LNCAP (cell line): ENCODE measurements at regions not wholly inside any gene's neighbourhood (a gene's known extent, or its start where the extent isn't known, plus 50 kb on each side); places are given as distances from the start of the nearest gene placed in this dataset.

Experiments
- TF ChIP-seq, protein P1 (sequence below): fragments of 450-650 bp; IDR thresholded peaks from 2 replicates; pipeline ENCODE4 v1.5.1; 2017; ENCODE audit warnings: mild to moderate bottlenecking

DNA sequence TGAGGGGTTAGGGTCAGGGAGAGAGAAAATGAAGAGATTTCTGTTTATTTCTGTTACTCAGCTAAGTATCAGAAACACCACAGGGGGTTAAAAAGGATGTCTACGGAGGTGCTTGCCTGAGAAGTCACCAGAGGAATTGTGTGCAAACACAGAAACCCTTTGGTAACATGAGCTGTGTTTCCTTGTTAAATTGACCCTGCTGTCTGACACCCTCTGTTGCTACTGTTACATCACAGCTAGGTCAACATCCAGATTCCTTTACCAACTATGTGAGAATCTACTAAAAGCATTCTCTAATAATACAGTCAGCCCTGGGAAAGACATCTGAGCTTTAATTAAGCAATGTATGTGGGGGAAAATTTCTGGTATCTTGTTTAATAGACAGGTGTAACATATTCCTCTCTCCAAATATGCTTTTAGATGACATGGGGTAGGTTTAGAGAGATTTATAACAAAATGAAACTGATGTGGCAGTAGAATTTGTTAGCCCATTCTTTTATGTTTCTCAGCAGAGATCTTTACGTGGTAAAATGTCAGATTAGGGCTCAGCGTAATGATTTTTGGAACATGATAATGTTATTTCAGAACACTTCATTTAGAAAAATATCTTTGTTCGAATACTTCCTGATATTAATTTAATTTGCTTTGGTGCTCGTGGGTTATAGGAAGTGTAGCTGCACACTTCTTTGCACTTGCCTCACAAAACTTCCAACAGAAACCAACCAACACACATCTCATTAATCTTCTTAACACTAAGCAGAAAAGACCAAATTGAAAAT is 168.0 kb upstream of the AHR start:
- TF ChIP-seq, protein P1, sequence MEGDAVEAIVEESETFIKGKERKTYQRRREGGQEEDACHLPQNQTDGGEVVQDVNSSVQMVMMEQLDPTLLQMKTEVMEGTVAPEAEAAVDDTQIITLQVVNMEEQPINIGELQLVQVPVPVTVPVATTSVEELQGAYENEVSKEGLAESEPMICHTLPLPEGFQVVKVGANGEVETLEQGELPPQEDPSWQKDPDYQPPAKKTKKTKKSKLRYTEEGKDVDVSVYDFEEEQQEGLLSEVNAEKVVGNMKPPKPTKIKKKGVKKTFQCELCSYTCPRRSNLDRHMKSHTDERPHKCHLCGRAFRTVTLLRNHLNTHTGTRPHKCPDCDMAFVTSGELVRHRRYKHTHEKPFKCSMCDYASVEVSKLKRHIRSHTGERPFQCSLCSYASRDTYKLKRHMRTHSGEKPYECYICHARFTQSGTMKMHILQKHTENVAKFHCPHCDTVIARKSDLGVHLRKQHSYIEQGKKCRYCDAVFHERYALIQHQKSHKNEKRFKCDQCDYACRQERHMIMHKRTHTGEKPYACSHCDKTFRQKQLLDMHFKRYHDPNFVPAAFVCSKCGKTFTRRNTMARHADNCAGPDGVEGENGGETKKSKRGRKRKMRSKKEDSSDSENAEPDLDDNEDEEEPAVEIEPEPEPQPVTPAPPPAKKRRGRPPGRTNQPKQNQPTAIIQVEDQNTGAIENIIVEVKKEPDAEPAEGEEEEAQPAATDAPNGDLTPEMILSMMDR = no peak

DNA sequence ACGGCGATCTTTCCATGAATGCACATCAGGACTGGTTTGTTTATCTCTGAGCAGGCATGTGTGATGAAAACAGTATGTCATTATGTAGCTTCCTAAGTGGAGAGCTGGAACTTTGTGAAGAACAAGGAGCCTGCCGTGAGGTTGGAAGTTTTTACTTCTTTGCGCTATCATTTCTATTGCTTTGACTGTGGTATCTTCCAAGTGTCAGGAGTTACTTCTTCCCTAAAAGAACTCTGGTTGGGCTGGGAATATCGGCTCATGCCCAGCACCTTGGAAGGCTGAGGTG is 167.4 kb upstream of the AHR start:
- TF ChIP-seq, protein P1 = no peak

DNA sequence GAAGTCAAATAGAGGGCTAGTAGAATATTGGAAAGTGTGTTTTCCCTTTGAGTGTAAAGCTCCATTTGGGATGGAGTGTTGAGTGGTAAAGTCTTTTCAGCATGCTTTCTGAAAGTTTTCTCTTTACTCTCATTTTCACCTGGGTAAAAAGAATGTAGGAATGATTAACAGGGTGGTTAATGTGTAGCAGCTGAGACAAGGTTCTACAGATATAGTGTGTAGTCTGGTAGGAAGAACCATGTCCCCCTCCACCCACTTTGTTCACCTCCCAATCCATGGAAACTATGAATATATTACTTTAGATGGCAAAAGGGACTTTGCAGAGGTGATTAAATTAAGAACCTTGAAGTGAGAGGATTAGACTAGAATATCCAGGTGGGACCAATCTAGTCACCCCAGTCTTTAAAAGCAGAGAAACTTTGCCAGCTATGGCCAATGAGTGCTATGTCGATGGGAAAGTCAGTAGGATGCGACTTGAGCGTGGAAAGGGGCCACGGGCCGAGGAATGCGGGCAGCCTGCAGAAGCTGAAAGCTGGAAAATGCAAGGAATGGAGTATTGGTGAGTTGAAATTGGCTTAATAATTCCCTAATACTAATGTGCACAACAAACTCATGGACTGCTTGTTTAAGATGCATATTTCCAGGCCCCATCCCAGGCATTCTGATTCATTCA is 166.3 kb upstream of the AHR start:
- TF ChIP-seq, protein P1 = no peak

DNA sequence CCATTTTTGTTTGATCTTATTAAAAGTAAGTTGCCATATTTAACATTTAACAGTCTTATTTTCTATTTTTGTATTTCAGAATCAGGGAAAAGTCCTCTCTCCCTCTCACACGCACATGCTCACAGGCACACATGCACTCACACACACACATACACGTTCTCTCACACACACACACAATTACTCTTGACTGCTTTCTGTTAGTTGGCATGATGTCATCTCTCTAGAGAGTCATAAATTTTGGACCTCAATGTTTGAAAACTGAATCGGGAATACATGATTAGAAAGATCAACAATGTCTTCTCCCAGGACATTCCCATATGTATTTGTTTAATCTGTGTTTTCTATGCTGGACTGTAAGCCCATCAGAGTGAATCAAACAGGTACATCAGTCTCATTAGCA is 165.7 kb upstream of the AHR start:
- TF ChIP-seq, protein P1 = no peak

DNA sequence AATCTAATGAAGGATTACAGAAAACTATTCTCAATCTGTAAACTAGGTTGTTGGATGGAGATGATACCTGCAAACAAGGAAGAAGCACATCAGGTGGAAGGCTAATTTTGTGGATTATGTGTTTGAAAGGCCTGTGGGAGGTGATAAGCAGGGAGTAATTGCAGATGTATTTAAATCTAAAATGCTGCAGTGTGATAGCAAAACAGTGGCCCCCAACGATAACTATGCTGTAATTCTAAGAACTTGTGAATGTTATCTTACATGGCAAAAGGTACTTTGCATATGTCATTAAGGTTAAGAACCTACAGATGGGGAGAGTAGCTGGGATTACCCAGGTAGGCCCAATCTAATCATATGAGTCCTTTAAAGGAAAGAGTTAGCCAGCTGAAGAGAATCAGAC is 164.5 kb upstream of the AHR start:
- TF ChIP-seq, protein P1 = no peak

DNA sequence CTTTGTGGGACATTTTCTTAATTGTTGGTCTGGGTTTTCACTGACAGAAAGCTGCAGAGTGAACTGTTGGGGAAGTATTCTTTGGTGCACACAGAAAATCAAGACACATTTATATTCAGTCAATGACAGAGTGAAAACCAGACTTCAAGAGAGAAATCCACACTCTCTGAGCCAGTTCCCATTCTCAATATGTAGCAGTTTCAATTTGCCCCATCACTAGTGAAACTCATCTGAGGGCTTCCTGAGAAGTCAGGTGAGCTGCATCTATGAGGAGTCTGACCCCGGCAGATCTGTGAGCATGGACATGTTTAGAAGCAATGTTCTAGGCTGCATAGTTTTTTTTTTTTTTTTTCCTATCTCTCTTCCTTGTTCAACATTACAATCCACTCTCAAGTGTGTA is 163.7 kb upstream of the AHR start:
- TF ChIP-seq, protein P1 = no peak

DNA sequence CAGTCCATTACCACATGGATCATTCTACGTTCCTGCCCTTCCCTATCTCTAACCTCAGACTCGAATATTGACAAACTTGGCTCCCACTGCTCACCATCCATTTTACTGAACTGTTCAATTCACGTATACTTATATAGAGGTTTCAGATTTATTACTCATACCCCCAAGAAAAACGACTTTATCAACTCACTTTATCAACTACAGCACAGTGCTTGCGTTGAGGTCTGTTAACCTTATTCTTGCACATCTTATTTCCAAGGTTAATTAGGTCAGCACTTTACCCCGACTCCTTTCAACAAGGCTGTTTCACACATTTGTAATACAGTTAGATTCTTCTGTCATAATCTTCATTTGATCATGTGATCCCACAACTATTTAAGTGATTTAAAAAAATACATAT is 162.3 kb upstream of the AHR start:
- TF ChIP-seq, protein P1 = no peak
